ENCODE measurements at regions not wholly inside any gene's neighbourhood (a gene's known extent, or its start where the extent isn't known, plus 50 kb on each side); places are given as distances from the start of the nearest gene placed in this dataset.

GRCh38 chr1:233759665-233760064, 144.8 kb upstream of the SLC35F3 start:
- DNase-seq (ENCODE audit: low read depth, low spot score) (no peak), ATAC-seq (no peak), FAIRE-seq (no peak)
- Histone ChIP-seq H2AFZ (ENCODE audit: control insufficient read depth, low read depth, low read length) (no peak overlapping the region), H3K9ac (ENCODE audit: control insufficient read depth, insufficient read depth, low read length) (no peak overlapping the region), H4K20me1 (ENCODE audit: control insufficient read depth, insufficient read depth) (no peaks in the 10 kb centered on the region), H3K36me3 (ENCODE audit: control insufficient read depth in 2 of 2, insufficient read depth in 2 of 2, low read length in 1 of 2) (no peaks in the 10 kb centered on the region), H3K4me2 (ENCODE audit: control insufficient read depth, insufficient read depth) (no peak overlapping the region), H3K27ac (ENCODE audit: control insufficient read depth, insufficient read depth) (no peak overlapping the region), H3K79me2 (ENCODE audit: control insufficient read depth, insufficient read depth, low read length) (no peaks in the 10 kb centered on the region), H3K4me3 (no peak overlapping the region), H3K27me3 (replicated peaks in 1 of 2; ENCODE audit: control insufficient read depth in 2 of 2, insufficient read depth in 2 of 2, low read length in 1 of 2) (no peaks in the 10 kb centered on the region), H3K4me1 (ENCODE audit: control insufficient read depth, insufficient read depth, low read length) (no peaks in the 10 kb centered on the region), H3K9me3 (replicated peaks; ENCODE audit: control insufficient read depth, insufficient read depth, low read length) (no peaks in the 10 kb centered on the region)
- intact Hi-C loops (cut with micrococcal nuclease; ENCODE audit: unreplicated experiment) (no loop called here), in situ Hi-C loops (cut with MboI) (no loop called here)
- ChIA-PET POLR2A (no interaction called here), CTCF (no interaction called here), SMC1A (ENCODE audit: uncharacterized antibody, unreplicated experiment) (interaction anchor here (0.6 kb wide), 1 partner anchor 27 kb away, joined by 3 read pairs; no protein-coding TSS in a partner anchor), RAD21 (ENCODE audit: unreplicated experiment) (no interaction called here)
- 8% methylated on average over 1 of the region's 1 CpG for whole genome bisulfite sequencing (ENCODE audit: insufficient coverage, insufficient replicate concordance, low lambda C conversion rate, missing lambda C conversion rate)
- no TSS peak for BruUV-seq (replicated peaks)
- TF ChIP-seq SUZ12 (IDR thresholded peaks at IDR 0.05; ENCODE audit: unreplicated experiment) (no peak), ZBTB33 (IDR thresholded peaks at IDR 0.05) (no peak), EZH2 (IDR thresholded peaks at IDR 0.05; ENCODE audit: borderline replicate concordance, control insufficient read depth, low read depth, low read length) (no peak), NFXL1 (IDR thresholded peaks at IDR 0.05; ENCODE audit: borderline replicate concordance) (no peak), HDGF (IDR thresholded peaks at IDR 0.05) (no peak), ASH2L (IDR thresholded peaks at IDR 0.05; ENCODE audit: borderline replicate concordance, low read depth) (no peak), RELB (IDR thresholded peaks at IDR 0.05; ENCODE audit: low read depth) (no peak), IRF3 (IDR thresholded peaks at IDR 0.05) (no peak), YBX1 (IDR thresholded peaks at IDR 0.05) (no peak), REST (IDR thresholded peaks at IDR 0.05; ENCODE audit: low read depth, low read length) (no peak), ZBTB40 (IDR thresholded peaks at IDR 0.05; ENCODE audit: borderline replicate concordance) (no peak)

Measured in GM12878 (cell line).